ENCODE measurements at regions not wholly inside any gene's neighbourhood (a gene's known extent, or its start where the extent isn't known, plus 50 kb on each side); places are given as distances from the start of the nearest gene placed in this dataset.

DNA sequence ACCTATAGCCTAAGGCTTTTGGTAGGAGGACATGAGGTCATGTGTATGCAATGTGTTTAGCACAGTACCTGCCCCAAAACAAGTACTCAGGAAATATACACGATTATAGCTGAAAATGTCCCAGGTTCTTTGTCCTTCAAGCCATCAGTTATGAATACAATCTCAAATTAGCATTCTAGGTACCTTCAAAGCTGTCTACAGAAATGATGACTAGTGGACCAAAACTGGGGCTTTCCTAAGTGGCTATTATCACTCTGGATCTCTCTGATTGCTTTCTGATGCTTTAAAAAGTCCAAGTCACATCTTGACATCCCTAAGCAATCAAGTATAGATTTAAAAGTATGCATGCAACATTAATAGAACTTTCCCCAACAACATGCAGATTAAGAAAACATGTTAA, 93.0 kb upstream of the SLIT3 start:
- TF ChIP-seq, protein P1, sequence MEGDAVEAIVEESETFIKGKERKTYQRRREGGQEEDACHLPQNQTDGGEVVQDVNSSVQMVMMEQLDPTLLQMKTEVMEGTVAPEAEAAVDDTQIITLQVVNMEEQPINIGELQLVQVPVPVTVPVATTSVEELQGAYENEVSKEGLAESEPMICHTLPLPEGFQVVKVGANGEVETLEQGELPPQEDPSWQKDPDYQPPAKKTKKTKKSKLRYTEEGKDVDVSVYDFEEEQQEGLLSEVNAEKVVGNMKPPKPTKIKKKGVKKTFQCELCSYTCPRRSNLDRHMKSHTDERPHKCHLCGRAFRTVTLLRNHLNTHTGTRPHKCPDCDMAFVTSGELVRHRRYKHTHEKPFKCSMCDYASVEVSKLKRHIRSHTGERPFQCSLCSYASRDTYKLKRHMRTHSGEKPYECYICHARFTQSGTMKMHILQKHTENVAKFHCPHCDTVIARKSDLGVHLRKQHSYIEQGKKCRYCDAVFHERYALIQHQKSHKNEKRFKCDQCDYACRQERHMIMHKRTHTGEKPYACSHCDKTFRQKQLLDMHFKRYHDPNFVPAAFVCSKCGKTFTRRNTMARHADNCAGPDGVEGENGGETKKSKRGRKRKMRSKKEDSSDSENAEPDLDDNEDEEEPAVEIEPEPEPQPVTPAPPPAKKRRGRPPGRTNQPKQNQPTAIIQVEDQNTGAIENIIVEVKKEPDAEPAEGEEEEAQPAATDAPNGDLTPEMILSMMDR (IDR thresholded peaks at IDR 0.05), result no peak
- TF ChIP-seq NR2C2 (CRISPR knock-in tag; IDR thresholded peaks at IDR 0.05), result no peak
- no peak for TF ChIP-seq TEAD4 (CRISPR knock-in tag; IDR thresholded peaks at IDR 0.05)
- TF ChIP-seq TP53 (CRISPR knock-in tag; IDR thresholded peaks at IDR 0.05), result no peak
- TF ChIP-seq, protein P2, sequence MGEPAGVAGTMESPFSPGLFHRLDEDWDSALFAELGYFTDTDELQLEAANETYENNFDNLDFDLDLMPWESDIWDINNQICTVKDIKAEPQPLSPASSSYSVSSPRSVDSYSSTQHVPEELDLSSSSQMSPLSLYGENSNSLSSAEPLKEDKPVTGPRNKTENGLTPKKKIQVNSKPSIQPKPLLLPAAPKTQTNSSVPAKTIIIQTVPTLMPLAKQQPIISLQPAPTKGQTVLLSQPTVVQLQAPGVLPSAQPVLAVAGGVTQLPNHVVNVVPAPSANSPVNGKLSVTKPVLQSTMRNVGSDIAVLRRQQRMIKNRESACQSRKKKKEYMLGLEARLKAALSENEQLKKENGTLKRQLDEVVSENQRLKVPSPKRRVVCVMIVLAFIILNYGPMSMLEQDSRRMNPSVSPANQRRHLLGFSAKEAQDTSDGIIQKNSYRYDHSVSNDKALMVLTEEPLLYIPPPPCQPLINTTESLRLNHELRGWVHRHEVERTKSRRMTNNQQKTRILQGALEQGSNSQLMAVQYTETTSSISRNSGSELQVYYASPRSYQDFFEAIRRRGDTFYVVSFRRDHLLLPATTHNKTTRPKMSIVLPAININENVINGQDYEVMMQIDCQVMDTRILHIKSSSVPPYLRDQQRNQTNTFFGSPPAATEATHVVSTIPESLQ (CRISPR knock-in tag; IDR thresholded peaks at IDR 0.05), result no peak
- TF ChIP-seq ESRRA (CRISPR knock-in tag; IDR thresholded peaks at IDR 0.05; ENCODE audit: borderline replicate concordance), result no peak
- no peak for TF ChIP-seq KAT7 (CRISPR knock-in tag; IDR thresholded peaks at IDR 0.05; ENCODE audit: borderline replicate concordance)

Measured in WTC11 (cell line).